T-helper 1 cell (primary cell): ENCODE measurements at regions not wholly inside any gene's neighbourhood (a gene's known extent, or its start where the extent isn't known, plus 50 kb on each side); places are given as distances from the start of the nearest gene placed in this dataset.
"Not testable (repeated sequence)": the region's sequence is repeated elsewhere in the genome, so short reads cannot be mapped to it uniquely, and the experiment has no call there.

Source experiments
- DNase-seq, 5 donors: peaks; one replicate each; pipeline ENCODE4 v3.0.0-alpha.2; 2012 to 2020

DNA sequence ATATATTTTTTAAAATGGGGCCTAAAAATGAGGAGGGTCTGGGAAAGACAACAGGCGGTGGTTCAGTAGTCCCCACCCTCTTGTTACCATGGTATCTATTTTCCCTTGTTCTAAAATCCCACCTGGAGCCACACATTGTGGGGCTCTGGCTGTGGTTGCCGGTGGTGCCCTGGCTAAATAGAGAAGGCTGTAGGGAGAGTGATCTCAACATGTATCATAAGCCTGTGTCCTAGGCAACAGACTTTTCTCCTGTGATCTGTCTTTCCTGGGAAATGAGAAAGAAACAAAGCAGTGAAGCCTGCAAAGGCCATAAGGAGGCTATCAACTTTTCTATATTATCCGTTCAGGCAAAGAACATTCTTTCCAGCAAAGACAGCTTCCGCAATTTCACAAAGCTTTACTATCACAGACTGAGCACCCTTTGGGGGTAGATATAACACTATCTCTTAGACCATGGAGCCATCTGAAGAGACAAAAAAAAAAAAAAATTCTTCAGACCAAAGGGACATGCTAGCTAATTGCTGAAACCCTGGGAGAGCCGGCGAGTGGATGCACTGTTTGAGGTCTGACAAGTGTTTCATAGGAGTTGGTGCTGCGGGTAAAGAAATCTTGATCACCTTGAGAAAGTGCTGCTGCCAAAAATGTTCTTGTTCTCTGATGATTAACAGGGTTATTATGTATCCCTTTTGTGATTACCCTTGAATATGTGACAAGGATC, 879.2 kb upstream of the DDX18 start:
- no peak for DNase-seq

DNA sequence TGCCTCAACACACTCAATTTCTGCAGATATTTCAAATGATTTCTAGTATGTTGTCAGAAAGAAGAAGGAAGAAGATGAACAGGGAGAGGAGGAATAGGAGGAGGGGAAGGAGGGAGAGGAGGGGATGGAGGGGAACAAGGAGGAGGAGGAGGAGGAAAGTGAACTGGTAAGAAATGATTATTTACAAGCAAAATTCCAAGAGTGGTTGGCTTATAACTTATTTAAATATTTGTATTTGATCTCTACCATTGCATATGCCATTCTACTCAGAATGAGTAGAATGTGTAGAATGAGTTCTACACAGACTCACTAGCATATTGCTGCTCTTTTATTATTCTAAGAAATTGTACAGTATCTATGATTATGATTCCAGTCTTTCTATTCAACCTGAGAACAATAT, 866.2 kb upstream of the DDX18 start:
- DNase-seq, result no peak

GRCh38 chr2:116949249-116949648, 865.2 kb upstream of the DDX18 start:
- no peak for DNase-seq

DNA sequence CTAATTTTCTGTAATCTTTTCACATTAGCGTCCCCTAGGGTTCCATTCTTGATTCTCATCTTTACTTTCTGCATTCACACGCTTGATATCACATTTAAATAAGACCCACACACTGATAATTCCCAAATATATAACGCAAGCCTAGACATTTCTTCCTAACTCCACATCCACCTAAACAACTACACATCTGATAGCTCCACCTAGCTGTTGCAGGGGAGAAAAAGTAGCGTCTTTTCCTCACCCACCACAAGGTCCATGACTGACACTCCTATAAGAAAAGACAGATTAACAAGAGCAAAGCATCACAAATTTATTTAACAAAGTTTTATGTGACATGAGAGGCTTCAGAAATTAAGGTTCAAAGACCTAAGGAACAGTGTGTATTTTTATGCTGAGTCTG, 862.2 kb upstream of the DDX18 start:
- no peak for DNase-seq

DNA sequence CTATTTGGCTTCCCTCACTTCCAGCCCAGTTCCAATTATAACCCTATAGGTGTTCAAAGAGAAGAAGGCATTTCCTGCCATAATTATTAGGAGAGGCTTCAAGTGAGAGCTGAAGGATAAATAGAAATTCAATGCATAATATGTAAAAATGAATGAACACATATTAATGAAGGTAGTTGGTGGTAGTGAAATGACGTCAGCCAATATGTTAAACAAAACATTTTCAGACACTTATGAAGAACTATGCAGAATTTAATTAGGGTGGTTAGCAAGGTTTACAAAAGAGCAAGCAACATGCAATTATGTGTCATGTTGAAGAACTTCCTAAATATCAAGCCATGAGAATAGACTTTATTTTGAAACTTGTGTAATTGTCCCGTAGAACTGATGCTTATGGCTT, 858.8 kb upstream of the DDX18 start:
- DNase-seq, result no peak

- DNase-seq, result no peak
These were observed 838.9 kb upstream of the DDX18 start for GRCh38 chr2:116975608-116976007.

- DNase-seq, result no peak
These were observed 834.4 kb upstream of the DDX18 start for GRCh38 chr2:116979916-116980764.

DNA sequence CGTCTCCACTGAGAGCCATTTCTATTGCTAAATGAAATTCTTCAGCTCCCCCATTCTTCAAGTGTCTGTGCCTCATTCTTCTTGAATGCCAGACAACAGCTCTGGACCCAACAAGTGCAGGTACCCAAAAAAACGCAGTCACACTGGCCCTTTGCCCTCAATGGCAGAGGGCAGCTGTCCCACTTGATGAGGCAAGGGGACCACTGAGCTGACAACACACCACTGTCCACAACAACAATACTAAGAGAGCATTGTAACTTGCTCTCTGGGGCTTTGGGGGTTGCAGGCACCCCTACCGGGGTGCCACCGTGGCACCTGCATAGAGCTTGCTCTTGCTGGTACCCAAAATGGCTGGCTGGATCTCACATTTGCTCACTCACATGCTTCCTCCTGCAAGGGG, 827.0 kb upstream of the DDX18 start:
- no peak for DNase-seq

- no peak for DNase-seq
These were observed 826.2 kb upstream of the DDX18 start for GRCh38 chr2:116988303-116988702.

- no peak for DNase-seq
These were observed 795.1 kb upstream of the DDX18 start for GRCh38 chr2:117019357-117019756.

DNA sequence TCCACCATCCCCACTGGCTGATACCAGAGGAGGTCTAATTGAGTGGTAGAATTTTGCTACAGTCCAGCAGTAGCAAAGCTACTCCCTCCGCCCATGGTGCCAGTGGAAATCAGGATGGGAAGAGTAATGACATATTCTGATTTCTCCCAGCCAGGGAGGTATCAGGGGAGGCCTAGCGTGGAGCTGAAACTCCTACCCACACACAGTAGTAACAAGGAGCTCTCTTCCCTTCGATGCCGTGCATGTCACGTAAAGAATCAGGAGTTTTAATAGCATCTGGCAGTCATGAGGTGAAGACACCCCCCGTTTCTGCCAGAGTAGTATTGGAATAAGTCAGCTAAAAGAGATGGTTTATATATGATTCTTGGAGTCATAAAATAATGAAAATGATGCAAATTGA, 786.8 kb upstream of the DDX18 start:
- DNase-seq, result no peak

DNA sequence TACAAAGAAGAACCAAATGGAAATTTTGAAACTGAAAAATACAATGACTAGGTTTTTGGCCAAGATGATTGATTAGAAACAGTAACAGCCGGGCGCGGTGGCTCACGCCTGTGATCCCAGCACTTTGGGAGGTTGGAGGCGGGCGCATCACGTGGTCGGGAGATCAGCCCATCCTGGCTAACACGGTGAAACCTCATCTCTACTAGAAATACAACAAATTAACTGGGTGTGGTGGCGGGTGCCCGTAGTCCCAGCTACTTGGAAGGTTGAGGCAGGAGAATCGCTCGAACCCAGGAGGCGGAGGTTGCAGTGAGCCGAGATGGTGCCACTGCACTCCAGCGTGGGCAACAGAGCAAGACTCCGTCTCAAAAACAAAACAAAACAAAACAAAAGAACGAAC, 785.8 kb upstream of the DDX18 start:
- DNase-seq, result not testable (repeated sequence)

- DNase-seq, result no peak
These were observed 758.8 kb upstream of the DDX18 start for GRCh38 chr2:117055499-117056375.

GRCh38 chr2:117056376-117056748, 758.1 kb upstream of the DDX18 start:
- no peak for DNase-seq

GRCh38 chr2:117057016-117057415, 757.5 kb upstream of the DDX18 start:
- DNase-seq, result no peak

GRCh38 chr2:117058366-117058765, 756.1 kb upstream of the DDX18 start:
- DNase-seq, result no peak

DNA sequence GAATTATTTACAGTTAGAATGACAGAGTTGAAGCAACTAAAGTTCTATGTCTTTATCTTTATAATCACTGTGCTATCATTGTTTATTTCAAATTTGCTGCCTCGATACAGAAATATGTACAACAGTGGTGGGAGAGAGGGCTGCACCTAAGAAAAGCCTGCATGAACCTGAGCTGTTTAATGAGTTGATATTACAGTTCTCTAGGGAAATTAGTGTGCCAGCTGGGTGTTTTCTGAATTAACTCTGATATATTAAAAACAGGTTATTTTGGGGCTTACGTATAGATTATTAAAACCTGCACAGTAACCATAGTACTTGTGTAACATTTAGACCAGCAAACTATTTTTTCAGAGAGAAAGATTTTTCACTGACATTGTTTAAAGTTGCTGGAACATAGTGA, 750.5 kb upstream of the DDX18 start:
- DNase-seq, result no peak

GRCh38 chr2:117065912-117066311, 748.6 kb upstream of the DDX18 start:
- DNase-seq, result no peak

GRCh38 chr2:117067900-117068299, 746.6 kb upstream of the DDX18 start:
- DNase-seq, result no peak

GRCh38 chr2:117068371-117068770, 746.1 kb upstream of the DDX18 start:
- no peak for DNase-seq

DNA sequence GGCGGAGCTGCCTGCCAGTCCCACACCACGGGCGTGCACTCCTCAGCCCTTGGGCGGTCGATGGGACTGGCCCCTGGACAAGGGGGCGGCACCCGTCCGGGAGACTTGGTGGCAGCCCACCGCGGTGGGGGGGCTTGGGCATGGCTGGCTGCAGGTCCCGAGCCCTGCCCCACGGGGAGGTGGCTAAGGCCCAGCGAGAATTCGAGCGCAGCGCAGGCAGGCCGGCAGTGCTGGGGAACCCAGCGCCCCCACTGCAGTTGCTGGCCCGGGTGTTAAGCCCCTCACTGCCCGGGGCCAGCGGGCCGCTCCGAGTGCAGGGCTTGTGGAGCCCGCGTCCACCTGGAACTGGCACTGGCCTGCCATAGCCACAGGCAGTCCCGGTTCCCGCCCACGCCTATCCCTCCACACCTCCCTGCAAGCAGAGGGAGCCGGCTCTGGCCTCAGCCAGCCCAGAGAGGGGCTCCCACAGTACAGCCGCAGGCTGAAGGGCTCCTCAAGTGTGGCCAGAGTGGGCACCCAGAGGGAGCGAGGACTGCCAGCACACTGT, 742.9 kb upstream of the DDX18 start:
- DNase-seq, result no peak

DNA sequence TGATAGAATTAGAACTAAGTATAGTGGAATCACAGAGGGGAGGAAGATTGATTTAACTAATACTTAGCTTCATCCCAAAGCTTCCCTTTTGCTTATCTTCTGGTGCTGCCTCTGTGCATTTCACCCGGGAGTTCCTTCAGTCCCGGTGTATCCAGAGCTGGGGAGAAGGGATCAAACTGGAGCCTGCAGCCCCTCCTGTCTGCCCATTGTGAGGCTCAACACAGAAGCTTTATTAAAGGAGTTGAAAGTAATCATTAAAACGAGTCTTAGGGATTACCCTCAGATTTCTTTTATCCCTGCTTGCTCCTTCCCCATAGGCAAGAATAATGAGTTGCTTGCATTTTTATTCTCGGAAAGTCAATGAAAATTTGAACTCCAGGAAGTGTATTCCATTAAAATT, 739.7 kb upstream of the DDX18 start:
- no peak for DNase-seq

DNA sequence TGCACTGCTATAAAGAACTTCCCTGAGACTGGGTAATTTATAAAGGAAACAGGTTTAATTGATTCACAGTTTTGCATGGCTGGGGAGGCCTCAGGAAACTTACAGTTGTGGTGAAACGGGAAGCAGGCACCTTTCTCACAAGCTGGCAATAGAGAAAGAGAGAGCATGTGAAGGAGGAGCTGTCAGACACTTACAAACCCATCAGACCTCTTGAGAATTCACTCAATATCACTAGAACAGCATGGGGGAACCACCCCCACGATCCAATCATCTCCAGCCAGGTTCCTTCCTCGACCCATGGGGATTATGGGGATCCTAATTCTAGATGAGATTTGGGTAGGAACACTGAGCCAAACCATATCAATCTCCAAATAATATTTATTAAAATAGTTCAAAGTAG, 729.2 kb upstream of the DDX18 start:
- DNase-seq, result no peak
